ENCODE measurements at regions not wholly inside any gene's neighbourhood (a gene's known extent, or its start where the extent isn't known, plus 50 kb on each side); places are given as distances from the start of the nearest gene placed in this dataset.

GRCh38 chr2:139083121-139083520, 302.9 kb upstream of the NXPH2 start:
- Mint-ChIP-seq H3K9me3 (ENCODE audit: unreplicated experiment) (no peaks in the 10 kb centered on the region), H3K4me1 (ENCODE audit: insufficient read depth, unreplicated experiment) (no peaks in the 10 kb centered on the region), H3K27ac (ENCODE audit: low read depth, unreplicated experiment) (no peak overlapping the region), H3K36me3 (ENCODE audit: insufficient read depth, unreplicated experiment) (no peaks in the 10 kb centered on the region), H3K4me3 (ENCODE audit: unreplicated experiment) (no peak overlapping the region), H3K27me3 (ENCODE audit: insufficient read depth, unreplicated experiment) (peaks cover 11% of the 10 kb centered on the region)
- ChIA-PET CTCF (no interaction called here), POLR2A (no interaction called here)
- TF ChIP-seq CTCF (IDR thresholded peaks at IDR 0.05; ENCODE audit: unreplicated experiment): no peak
- intact Hi-C loops (cut with micrococcal nuclease): no loop called here
- DNase-seq (ENCODE audit: unreplicated experiment): no peak
- no TSS peak for BruUV-seq (replicated peaks)

- H3K27ac Mint-ChIP-seq (ENCODE audit: low read depth, unreplicated experiment): no peak overlapping the region
- POLR2A ChIA-PET: no interaction called here
- no peaks in the 10 kb centered on the region for H3K9me3 Mint-ChIP-seq (ENCODE audit: unreplicated experiment)
- DNase-seq (ENCODE audit: unreplicated experiment): no peak
- peaks cover 11% of the 10 kb centered on the region for H3K27me3 Mint-ChIP-seq (ENCODE audit: insufficient read depth, unreplicated experiment)
- CTCF ChIA-PET: interaction anchor here (0.5 to 0.6 kb wide), 2 partner anchors 180 to 262 kb away, joined by 3 to 4 read pairs; no protein-coding TSS in a partner anchor
- H3K4me3 Mint-ChIP-seq (ENCODE audit: unreplicated experiment): no peak overlapping the region
- intact Hi-C loops (cut with micrococcal nuclease): no loop called here
- H3K4me1 Mint-ChIP-seq (ENCODE audit: insufficient read depth, unreplicated experiment): no peaks in the 10 kb centered on the region
- BruUV-seq (replicated peaks): no TSS peak
- H3K36me3 Mint-ChIP-seq (ENCODE audit: insufficient read depth, unreplicated experiment): no peaks in the 10 kb centered on the region
- no peak for TF ChIP-seq CTCF (IDR thresholded peaks at IDR 0.05; ENCODE audit: unreplicated experiment)
These were observed 300.1 kb upstream of the NXPH2 start for GRCh38 chr2:139080244-139080643.

- CTCF ChIA-PET: no interaction called here
- no peaks in the 10 kb centered on the region for H3K4me1 Mint-ChIP-seq (ENCODE audit: insufficient read depth, unreplicated experiment)
- POLR2A ChIA-PET: no interaction called here
- no peak overlapping the region for H3K27ac Mint-ChIP-seq (ENCODE audit: low read depth, unreplicated experiment)
- H3K36me3 Mint-ChIP-seq (ENCODE audit: insufficient read depth, unreplicated experiment): no peaks in the 10 kb centered on the region
- H3K27me3 Mint-ChIP-seq (ENCODE audit: insufficient read depth, unreplicated experiment): peaks cover 11% of the 10 kb centered on the region
- H3K9me3 Mint-ChIP-seq (ENCODE audit: unreplicated experiment): no peaks in the 10 kb centered on the region
- intact Hi-C loops (cut with micrococcal nuclease): no loop called here
- no peak overlapping the region for H3K4me3 Mint-ChIP-seq (ENCODE audit: unreplicated experiment)
- no peak for TF ChIP-seq CTCF (IDR thresholded peaks at IDR 0.05; ENCODE audit: unreplicated experiment)
- DNase-seq (ENCODE audit: unreplicated experiment): no peak
- no TSS peak for BruUV-seq (replicated peaks)
These were observed 299.1 kb upstream of the NXPH2 start for GRCh38 chr2:139079311-139079710.

GRCh38 chr2:139078376-139078775, 298.2 kb upstream of the NXPH2 start:
- no TSS peak for BruUV-seq (replicated peaks)
- TF ChIP-seq CTCF (IDR thresholded peaks at IDR 0.05; ENCODE audit: unreplicated experiment): no peak
- intact Hi-C loops (cut with micrococcal nuclease): no loop called here
- Mint-ChIP-seq H3K4me3 (ENCODE audit: unreplicated experiment) (no peak overlapping the region), H3K27ac (ENCODE audit: low read depth, unreplicated experiment) (no peak overlapping the region), H3K36me3 (ENCODE audit: insufficient read depth, unreplicated experiment) (no peaks in the 10 kb centered on the region), H3K27me3 (ENCODE audit: insufficient read depth, unreplicated experiment) (peaks cover 11% of the 10 kb centered on the region), H3K4me1 (ENCODE audit: insufficient read depth, unreplicated experiment) (no peaks in the 10 kb centered on the region), H3K9me3 (ENCODE audit: unreplicated experiment) (no peaks in the 10 kb centered on the region)
- ChIA-PET CTCF (no interaction called here), POLR2A (no interaction called here)
- no peak for DNase-seq (ENCODE audit: unreplicated experiment)

Data from MCF 10A (cell line).